Testis (tissue), 2 donors: ENCODE measurements at regions not wholly inside any gene's neighbourhood (a gene's known extent, or its start where the extent isn't known, plus 50 kb on each side); places are given as distances from the start of the nearest gene placed in this dataset.

ENCODE experiments used
- DNase-seq: peaks from one replicate; pipeline ENCODE4 v3.0.0-alpha.2; 2019
- H3K27ac ChIP-seq, 2 donors: fragments of 200-600 bp; sonication (generic); one replicate each; pipeline ENCODE4 v1.5.1; 2019
- H3K27me3 ChIP-seq: fragments of 200-600 bp; sonication (generic); one replicate; pipeline ENCODE4 v1.5.1; 2019
- H3K36me3 ChIP-seq: fragments of 200-600 bp; sonication (generic); one replicate; pipeline ENCODE4 v1.5.1; 2017; ENCODE audit warnings: low read depth; ENCODE audit errors: missing control alignments
- H3K4me1 ChIP-seq: fragments of 200-600 bp; sonication (generic); one replicate; pipeline ENCODE4 v1.5.1; 2019
- H3K4me3 ChIP-seq, 2 donors: fragments of 200-600 bp; sonication (generic); one replicate each; pipeline ENCODE4 v1.5.1; 2017 to 2019
- H3K9me3 ChIP-seq: fragments of 200-600 bp; sonication (generic); one replicate; pipeline ENCODE4 v1.5.1; 2017
- CTCF ChIP-seq, 3 experiments: fragments of 450-650 bp in 2 of 3; fragments of 200-600 bp in 1 of 3; sonication (generic) in 1 of 3; IDR thresholded peaks; one replicate each; pipeline ENCODE4 v1.5.1; 2016 to 2019; ENCODE audit warnings: antibody characterized with exemption in 3 of 3, mild to moderate bottlenecking in 2 of 3, moderate library complexity in 1 of 3
- POLR2A ChIP-seq: fragments of 450-650 bp; IDR thresholded peaks from one replicate; pipeline ENCODE4 v1.6.1; 2017; ENCODE audit warnings: antibody characterized with exemption, mild to moderate bottlenecking, moderate library complexity
- WGBS, 2 donors: methylation state at CpG; one replicate each; pipeline ENCODE4 v1.1.5; 2018; 5-methylcytosine and 5-hydroxymethylcytosine counted together
- intact Hi-C: fragments of 100-400 bp; cut with DNase I; formaldehyde crosslinking; loops from one replicate; pipeline ENCODE4 v1.15.1; 2023; ENCODE audit warnings: low total_unique reads

- intact Hi-C loops: no loop called here
- H3K27me3 ChIP-seq: no peaks in the 10 kb centered on the region
- no peak for TF ChIP-seq POLR2A
- no peaks in the 10 kb centered on the region for H3K9me3 ChIP-seq
- H3K4me3 ChIP-seq: no peak overlapping the region
- H3K36me3 ChIP-seq: no peaks in the 10 kb centered on the region
- no peaks in the 10 kb centered on the region for H3K4me1 ChIP-seq
- 55 to 62% methylated on average over 4 of the region's 4 CpGs for WGBS, 2 donors
- H3K27ac ChIP-seq: no peak overlapping the region
- no peak for DNase-seq
Measured at GRCh38 chr5:159619826-159620225, 289.5 kb upstream of the IL12B start.

GRCh38 chr5:159620853-159621540 lies 290.7 kb upstream of the IL12B start:
- no peak overlapping the region for H3K27ac ChIP-seq
- intact Hi-C loops: no loop called here
- TF ChIP-seq POLR2A: no peak
- TF ChIP-seq CTCF (IDR thresholded peaks at IDR 0.05): no peak

GRCh38 chr5:159628703-159629102 lies 287.6 kb upstream of the ADRA1B start:
- DNase-seq: no peak
- H3K4me3 ChIP-seq: no peak overlapping the region
- H3K36me3 ChIP-seq: no peaks in the 10 kb centered on the region
- H3K27ac ChIP-seq: no peak overlapping the region
- no peaks in the 10 kb centered on the region for H3K4me1 ChIP-seq
- intact Hi-C loops: no loop called here
- no peaks in the 10 kb centered on the region for H3K9me3 ChIP-seq
- WGBS, 2 donors: 95 to 96% methylated on average over 1 of the region's 1 CpG
- no peaks in the 10 kb centered on the region for H3K27me3 ChIP-seq
- TF ChIP-seq CTCF (IDR thresholded peaks at IDR 0.05) (no peak), POLR2A (no peak)

More at GRCh38 chr5:159620853-159621540, 290.7 kb upstream of the IL12B start:
- Histone ChIP-seq H3K4me3 (no peak overlapping the region), H3K36me3 (no peaks in the 10 kb centered on the region), H3K4me1 (no peaks in the 10 kb centered on the region), H3K9me3 (no peaks in the 10 kb centered on the region), H3K27me3 (no peaks in the 10 kb centered on the region)
- DNase-seq: no peak
- 72 to 82% methylated on average over 4 to 5 of the region's 5 CpGs for WGBS, 2 donors

- intact Hi-C loops: no loop called here
- Histone ChIP-seq H3K4me1 (no peaks in the 10 kb centered on the region), H3K36me3 (no peaks in the 10 kb centered on the region), H3K4me3 (no peak overlapping the region), H3K27me3 (no peaks in the 10 kb centered on the region), H3K27ac (no peak overlapping the region), H3K9me3 (no peaks in the 10 kb centered on the region)
- TF ChIP-seq CTCF (IDR thresholded peaks at IDR 0.05): no peak
- TF ChIP-seq POLR2A: no peak
- 85 to 94% methylated on average over 3 of the region's 3 CpGs for WGBS, 2 donors
- no peak for DNase-seq
Measured at GRCh38 chr5:159629158-159629557, 287.1 kb upstream of the ADRA1B start.

- DNase-seq: no peak
- intact Hi-C loops: no loop called here
- Histone ChIP-seq H3K27me3 (no peaks in the 10 kb centered on the region), H3K36me3 (no peaks in the 10 kb centered on the region), H3K9me3 (no peaks in the 10 kb centered on the region), H3K27ac (no peak overlapping the region), H3K4me1 (no peaks in the 10 kb centered on the region), H3K4me3 (no peak overlapping the region)
- TF ChIP-seq POLR2A (no peak), CTCF (IDR thresholded peaks at IDR 0.05) (no peak)
- WGBS, 2 donors: 66 to 68% methylated on average over 2 of the region's 2 CpGs
Measured at GRCh38 chr5:159630545-159630944, 285.7 kb upstream of the ADRA1B start.
